ENCODE measurements at regions not wholly inside any gene's neighbourhood (a gene's known extent, or its start where the extent isn't known, plus 50 kb on each side); places are given as distances from the start of the nearest gene placed in this dataset.

DNA sequence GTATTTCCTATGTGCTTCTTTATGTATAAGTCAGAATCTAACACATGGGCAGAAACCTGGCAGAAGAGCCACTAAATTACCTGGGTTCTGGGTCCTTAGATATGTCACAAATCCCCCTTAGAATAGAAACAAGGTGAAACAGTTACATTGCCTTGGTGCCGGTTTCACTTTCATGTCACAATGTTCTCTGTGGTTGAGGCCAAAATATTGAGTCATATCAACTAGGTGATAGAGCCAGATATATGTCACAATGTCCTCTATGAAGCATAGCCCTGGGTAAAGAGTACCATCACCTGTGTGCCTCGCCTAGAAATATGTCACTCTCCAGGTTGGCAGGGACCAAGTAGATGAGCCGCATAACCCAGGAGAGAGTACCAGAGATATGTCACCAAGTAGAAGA lies 899.8 kb upstream of the TSPY4 start:
- 76% methylated on average over 3 of the region's 3 CpGs; no CpG with 5 or more reads in 1 of the 2 donors for WGBS, 2 donors
- Histone ChIP-seq H3K36me3 (no peaks in the 10 kb centered on the region), H3K4me1 (no peaks in the 10 kb centered on the region), H3K27ac (no peak overlapping the region), H3K9me3 (no peaks in the 10 kb centered on the region), H3K4me3 (no peak overlapping the region), H3K27me3 (no peaks in the 10 kb centered on the region)
- no peak for DNase-seq (ENCODE audit: low spot score in 2 of 2)
- no peak for TF ChIP-seq POLR2A (IDR thresholded peaks at IDR 0.05)
- TF ChIP-seq EP300 (IDR thresholded peaks at IDR 0.05) = no peak
- TF ChIP-seq, protein P1, sequence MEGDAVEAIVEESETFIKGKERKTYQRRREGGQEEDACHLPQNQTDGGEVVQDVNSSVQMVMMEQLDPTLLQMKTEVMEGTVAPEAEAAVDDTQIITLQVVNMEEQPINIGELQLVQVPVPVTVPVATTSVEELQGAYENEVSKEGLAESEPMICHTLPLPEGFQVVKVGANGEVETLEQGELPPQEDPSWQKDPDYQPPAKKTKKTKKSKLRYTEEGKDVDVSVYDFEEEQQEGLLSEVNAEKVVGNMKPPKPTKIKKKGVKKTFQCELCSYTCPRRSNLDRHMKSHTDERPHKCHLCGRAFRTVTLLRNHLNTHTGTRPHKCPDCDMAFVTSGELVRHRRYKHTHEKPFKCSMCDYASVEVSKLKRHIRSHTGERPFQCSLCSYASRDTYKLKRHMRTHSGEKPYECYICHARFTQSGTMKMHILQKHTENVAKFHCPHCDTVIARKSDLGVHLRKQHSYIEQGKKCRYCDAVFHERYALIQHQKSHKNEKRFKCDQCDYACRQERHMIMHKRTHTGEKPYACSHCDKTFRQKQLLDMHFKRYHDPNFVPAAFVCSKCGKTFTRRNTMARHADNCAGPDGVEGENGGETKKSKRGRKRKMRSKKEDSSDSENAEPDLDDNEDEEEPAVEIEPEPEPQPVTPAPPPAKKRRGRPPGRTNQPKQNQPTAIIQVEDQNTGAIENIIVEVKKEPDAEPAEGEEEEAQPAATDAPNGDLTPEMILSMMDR (IDR thresholded peaks at IDR 0.05) = no peak

DNA sequence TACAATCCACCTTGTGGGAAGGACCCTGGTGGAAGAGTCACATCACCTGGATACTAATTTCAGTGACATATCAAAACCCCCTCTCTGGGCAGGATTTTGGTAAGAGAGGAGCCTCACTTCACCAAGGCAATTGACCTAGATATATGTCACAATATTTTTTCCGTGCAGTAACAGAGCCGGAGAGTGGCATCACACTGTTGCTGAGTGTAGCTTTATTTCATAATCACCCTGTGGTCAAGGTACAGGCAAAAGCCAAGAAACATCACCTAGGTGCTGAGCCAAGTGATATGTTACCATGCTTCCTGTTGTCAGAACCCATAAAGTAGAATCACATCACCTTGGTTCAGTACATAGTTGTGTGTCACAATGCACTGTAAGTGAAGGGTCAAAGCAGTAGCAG lies 895.2 kb upstream of the TSPY4 start:
- no peak for DNase-seq (ENCODE audit: low spot score in 2 of 2)
- Histone ChIP-seq H3K4me1 (no peaks in the 10 kb centered on the region), H3K36me3 (no peaks in the 10 kb centered on the region), H3K27ac (no peak overlapping the region), H3K9me3 (no peaks in the 10 kb centered on the region), H3K4me3 (no peak overlapping the region), H3K27me3 (no peaks in the 10 kb centered on the region)
- TF ChIP-seq, protein P1 (IDR thresholded peaks at IDR 0.05) = no peak
- no peak for TF ChIP-seq POLR2A (IDR thresholded peaks at IDR 0.05)
- WGBS, 2 donors = 92% methylated on average over 2 of the region's 2 CpGs; no CpG with 5 or more reads in 1 of the 2 donors

DNA sequence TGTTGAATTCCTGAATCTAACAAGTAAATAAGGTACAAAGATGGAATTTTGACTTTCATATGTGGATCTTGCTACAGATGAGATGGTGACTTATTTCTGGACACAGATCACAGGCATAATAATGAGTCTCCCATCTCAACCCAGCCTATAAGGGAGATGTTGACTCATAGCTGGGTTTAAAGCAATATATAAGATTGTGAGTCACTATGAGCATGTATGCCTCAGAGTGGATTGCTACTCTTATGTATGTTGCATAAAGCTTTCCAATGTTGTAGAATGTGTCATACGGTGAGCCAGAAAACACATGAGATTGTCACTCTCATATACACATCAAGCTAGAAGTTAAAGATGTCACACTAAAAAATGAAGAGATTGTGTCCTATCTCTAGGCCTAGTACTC lies 884.3 kb upstream of the TSPY4 start:
- Histone ChIP-seq H3K36me3 (no peaks in the 10 kb centered on the region), H3K27ac (no peak overlapping the region), H3K9me3 (no peaks in the 10 kb centered on the region), H3K4me1 (no peaks in the 10 kb centered on the region), H3K4me3 (no peak overlapping the region), H3K27me3 (no peaks in the 10 kb centered on the region)
- WGBS, 2 donors = 94% methylated on average over 1 of the region's 1 CpG; no CpG with 5 or more reads in 1 of the 2 donors
- no peak for DNase-seq (ENCODE audit: low spot score in 2 of 2)
- no peak for TF ChIP-seq EP300 (IDR thresholded peaks at IDR 0.05)
- TF ChIP-seq, protein P1 (IDR thresholded peaks at IDR 0.05) = no peak
- TF ChIP-seq POLR2A (IDR thresholded peaks at IDR 0.05) = no peak

DNA sequence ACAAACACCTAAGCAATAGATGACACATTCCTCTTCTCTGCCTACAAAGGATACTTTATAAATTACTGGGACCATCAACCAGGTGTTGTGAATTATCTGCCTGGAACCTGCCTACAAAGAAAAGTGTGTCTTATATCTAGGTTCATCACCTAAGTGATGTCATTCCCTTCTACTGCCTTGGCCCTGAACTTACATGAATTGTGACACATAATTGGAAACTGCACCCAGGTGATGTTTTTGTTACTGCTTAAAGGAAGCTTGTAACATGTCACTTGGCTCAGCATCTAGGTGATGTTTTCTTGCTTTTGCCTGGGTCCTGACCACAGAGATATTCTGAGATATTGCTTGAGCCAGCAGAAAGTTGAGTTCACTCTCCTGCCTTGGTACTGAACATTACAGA lies 870.5 kb upstream of the TSPY4 start:
- H3K36me3 ChIP-seq = no peaks in the 10 kb centered on the region
- H3K4me1 ChIP-seq = no peaks in the 10 kb centered on the region
- no peak overlapping the region for H3K27ac ChIP-seq
- H3K9me3 ChIP-seq = no peaks in the 10 kb centered on the region
- no peak overlapping the region for H3K4me3 ChIP-seq
- no peak for DNase-seq (ENCODE audit: low spot score in 2 of 2)
- no peaks in the 10 kb centered on the region for H3K27me3 ChIP-seq
- TF ChIP-seq, protein P1 (IDR thresholded peaks at IDR 0.05) = no peak
- no peak for TF ChIP-seq EP300 (IDR thresholded peaks at IDR 0.05)
- TF ChIP-seq POLR2A (IDR thresholded peaks at IDR 0.05) = no peak

DNA sequence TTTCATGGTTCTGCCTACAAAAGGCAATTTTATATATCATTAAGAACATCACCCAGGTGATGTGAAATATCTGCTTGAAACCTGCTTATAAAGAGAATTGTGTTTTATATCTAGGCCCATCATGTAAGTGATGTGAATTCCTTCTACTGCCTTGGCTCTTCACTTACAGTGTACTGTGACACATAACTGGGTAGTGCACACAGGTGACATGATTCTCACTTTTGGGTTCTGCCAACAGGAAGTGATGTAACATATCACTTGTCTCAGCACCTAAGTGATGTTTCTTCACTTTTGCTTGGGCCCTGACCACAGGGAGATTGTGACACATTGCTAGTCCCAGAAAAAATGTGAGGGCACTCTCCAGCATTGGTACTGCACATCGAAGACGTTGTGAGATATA lies 867.0 kb upstream of the TSPY4 start:
- no peaks in the 10 kb centered on the region for H3K4me1 ChIP-seq
- WGBS, 2 donors = 79% methylated on average over 2 of the region's 2 CpGs; no CpG with 5 or more reads in 1 of the 2 donors
- no peaks in the 10 kb centered on the region for H3K36me3 ChIP-seq
- no peak for TF ChIP-seq EP300 (IDR thresholded peaks at IDR 0.05)
- TF ChIP-seq, protein P1 (IDR thresholded peaks at IDR 0.05) = no peak
- no peak for TF ChIP-seq POLR2A (IDR thresholded peaks at IDR 0.05)
- H3K4me3 ChIP-seq = no peak overlapping the region
- DNase-seq (ENCODE audit: low spot score in 2 of 2) = no peak
- no peak overlapping the region for H3K27ac ChIP-seq
- H3K27me3 ChIP-seq = no peaks in the 10 kb centered on the region
- no peaks in the 10 kb centered on the region for H3K9me3 ChIP-seq

Data from tibial nerve (tissue), 4 donors.